ENCODE measurements at regions not wholly inside any gene's neighbourhood (a gene's known extent, or its start where the extent isn't known, plus 50 kb on each side); places are given as distances from the start of the nearest gene placed in this dataset.

GRCh38 chr10:88028654-88029053 lies 165.2 kb downstream of the PTEN start:
- no peak for TF ChIP-seq TAF1 (IDR thresholded peaks at IDR 0.05; ENCODE audit: low read depth)

DNA sequence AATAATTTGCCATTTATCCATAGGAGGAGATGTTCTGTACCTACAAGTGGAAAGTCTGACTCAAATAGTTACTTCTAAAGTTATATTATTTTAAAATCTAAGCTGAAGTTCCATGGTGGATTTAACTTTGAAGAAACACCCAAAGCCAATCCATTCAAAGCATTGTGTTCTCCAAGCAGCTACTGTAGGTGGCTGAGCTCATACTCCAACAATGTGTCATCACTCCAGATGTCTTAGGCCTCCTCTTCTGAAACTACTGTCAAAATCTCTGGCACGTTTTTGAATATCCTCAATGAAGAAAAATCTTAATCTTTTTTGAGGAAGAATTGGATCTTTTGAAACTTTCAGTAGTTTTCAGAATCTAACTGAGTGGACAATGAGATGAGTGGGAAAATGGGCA lies 169.1 kb downstream of the PTEN start:
- TF ChIP-seq CEBPB (IDR thresholded peaks at IDR 0.05) (no peak), YY1 (IDR thresholded peaks at IDR 0.05; ENCODE audit: low read depth) (no peak), TEAD4 (IDR thresholded peaks at IDR 0.05) (no peak), REST (IDR thresholded peaks at IDR 0.05; ENCODE audit: low read depth) (no peak), TAF1 (IDR thresholded peaks at IDR 0.05; ENCODE audit: low read depth) (no peak), EP300 (IDR thresholded peaks at IDR 0.05; ENCODE audit: borderline replicate concordance) (no peak), RAD21 (IDR thresholded peaks at IDR 0.05; ENCODE audit: low read depth) (no peak), MAX (IDR thresholded peaks at IDR 0.05) (no peak), EGR1 (IDR thresholded peaks at IDR 0.05) (no peak), FOXM1 (IDR thresholded peaks at IDR 0.05; ENCODE audit: borderline replicate concordance, low read depth) (no peak), NFIC (IDR thresholded peaks at IDR 0.05) (no peak), USF1 (IDR thresholded peaks at IDR 0.05) (no peak), CREB1 (IDR thresholded peaks at IDR 0.05; ENCODE audit: low read depth) (no peak), TCF12 (IDR thresholded peaks at IDR 0.05; ENCODE audit: low read depth) (no peak), ZBTB7A (IDR thresholded peaks at IDR 0.05; ENCODE audit: low read depth) (no peak)

GRCh38 chr10:88033385-88033784 lies 170.0 kb downstream of the PTEN start:
- TF ChIP-seq TCF12 (IDR thresholded peaks at IDR 0.05; ENCODE audit: low read depth), result no peak
- TF ChIP-seq RAD21 (IDR thresholded peaks at IDR 0.05; ENCODE audit: low read depth), result no peak
- no peak for TF ChIP-seq EP300 (IDR thresholded peaks at IDR 0.05; ENCODE audit: borderline replicate concordance)
- TF ChIP-seq CEBPB (IDR thresholded peaks at IDR 0.05), result no peak
- TF ChIP-seq TEAD4 (IDR thresholded peaks at IDR 0.05), result no peak
- no peak for TF ChIP-seq REST (IDR thresholded peaks at IDR 0.05; ENCODE audit: low read depth)
- TF ChIP-seq TAF1 (IDR thresholded peaks at IDR 0.05; ENCODE audit: low read depth), result no peak
- TF ChIP-seq ZBTB7A (IDR thresholded peaks at IDR 0.05; ENCODE audit: low read depth), result no peak
- no peak for TF ChIP-seq EGR1 (IDR thresholded peaks at IDR 0.05)
- TF ChIP-seq USF1 (IDR thresholded peaks at IDR 0.05), result no peak
- TF ChIP-seq MAX (IDR thresholded peaks at IDR 0.05), result no peak
- no peak for TF ChIP-seq YY1 (IDR thresholded peaks at IDR 0.05; ENCODE audit: low read depth)

DNA sequence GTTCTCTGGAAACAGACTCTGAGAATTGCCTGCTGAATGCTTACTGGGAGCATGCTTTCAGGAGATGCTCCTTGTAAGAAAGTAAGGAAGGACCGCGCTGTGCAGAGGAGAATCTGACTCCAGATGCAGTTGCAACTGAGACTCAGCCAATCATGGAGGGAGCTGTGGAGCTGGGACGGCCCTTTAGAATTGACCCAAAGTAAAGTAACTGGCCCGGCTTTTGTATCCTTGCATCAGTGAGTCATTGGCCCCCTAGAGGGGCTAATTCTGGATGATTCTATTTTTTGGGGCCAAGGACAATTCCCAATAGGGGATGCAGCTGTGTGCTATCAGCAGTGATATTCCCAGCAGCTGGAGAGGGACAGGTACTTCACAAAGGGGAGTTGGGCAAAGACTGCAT lies 170.4 kb downstream of the PTEN start:
- TF ChIP-seq TAF1 (IDR thresholded peaks at IDR 0.05; ENCODE audit: low read depth), result no peak
- TF ChIP-seq NFIC (IDR thresholded peaks at IDR 0.05), result no peak
- TF ChIP-seq CREB1 (IDR thresholded peaks at IDR 0.05; ENCODE audit: low read depth), result no peak

GRCh38 chr10:88036126-88036525 lies 172.7 kb downstream of the PTEN start:
- TF ChIP-seq CEBPB (IDR thresholded peaks at IDR 0.05) (no peak), NFIC (IDR thresholded peaks at IDR 0.05) (no peak), MAX (IDR thresholded peaks at IDR 0.05) (no peak), TAF1 (IDR thresholded peaks at IDR 0.05; ENCODE audit: low read depth) (no peak), RAD21 (IDR thresholded peaks at IDR 0.05; ENCODE audit: low read depth) (no peak), EGR1 (IDR thresholded peaks at IDR 0.05) (no peak), TCF12 (IDR thresholded peaks at IDR 0.05; ENCODE audit: low read depth) (no peak), USF1 (IDR thresholded peaks at IDR 0.05) (no peak), CREB1 (IDR thresholded peaks at IDR 0.05; ENCODE audit: low read depth) (no peak), YY1 (IDR thresholded peaks at IDR 0.05; ENCODE audit: low read depth) (no peak), TEAD4 (IDR thresholded peaks at IDR 0.05) (no peak), REST (IDR thresholded peaks at IDR 0.05; ENCODE audit: low read depth) (no peak), FOXM1 (IDR thresholded peaks at IDR 0.05; ENCODE audit: borderline replicate concordance, low read depth) (no peak), ZBTB7A (IDR thresholded peaks at IDR 0.05; ENCODE audit: low read depth) (no peak), EP300 (IDR thresholded peaks at IDR 0.05; ENCODE audit: borderline replicate concordance) (no peak)

All from Ishikawa (cell line).